Occipital lobe (tissue), 1 donor: ENCODE measurements at regions not wholly inside any gene's neighbourhood (a gene's known extent, or its start where the extent isn't known, plus 50 kb on each side); places are given as distances from the start of the nearest gene placed in this dataset.
"Not testable (repeated sequence)": the region's sequence is repeated elsewhere in the genome, so short reads cannot be mapped to it uniquely, and the experiment has no call there.

Experiments used
- DNase-seq: peaks from one replicate; lab custom pipeline; 2025; lab: John Stamatoyannopoulos, UW

- no peak for DNase-seq
Observed at GRCh38 chr5:108590799-108591198, 156.9 kb upstream of the FER start.

- DNase-seq: no peak
Observed at GRCh38 chr5:108588323-108588722, 159.4 kb upstream of the FER start.

- no peak for DNase-seq
Observed at GRCh38 chr5:108587821-108588220, 159.9 kb upstream of the FER start.

GRCh38 chr5:108581026-108581425 is 166.7 kb upstream of the FER start:
- no peak for DNase-seq

GRCh38 chr5:108579236-108579635 is 168.5 kb upstream of the FER start:
- no peak for DNase-seq

- DNase-seq: no peak
Observed at GRCh38 chr5:108578791-108579190, 168.9 kb upstream of the FER start.

- DNase-seq: no peak
Observed at GRCh38 chr5:108567429-108567828, 180.3 kb upstream of the FER start.

- no peak for DNase-seq
Observed at GRCh38 chr5:108564441-108564840, 182.5 kb upstream of the FBXL17 start.

- no peak for DNase-seq
Observed at GRCh38 chr5:108562205-108562454, 180.2 kb upstream of the FBXL17 start.

- no peak for DNase-seq
Observed at GRCh38 chr5:108561416-108562204, 179.7 kb upstream of the FBXL17 start.

- no peak for DNase-seq
Observed at GRCh38 chr5:108560581-108560980, 178.7 kb upstream of the FBXL17 start.

GRCh38 chr5:108560166-108560565 is 178.3 kb upstream of the FBXL17 start:
- no peak for DNase-seq

GRCh38 chr5:108558840-108559239 is 176.9 kb upstream of the FBXL17 start:
- DNase-seq: not testable (repeated sequence)

- DNase-seq: not testable (repeated sequence)
Observed at GRCh38 chr5:108558142-108558541, 176.2 kb upstream of the FBXL17 start.

- no peak for DNase-seq
Observed at GRCh38 chr5:108557686-108558085, 175.8 kb upstream of the FBXL17 start.

- DNase-seq: no peak
Observed at GRCh38 chr5:108556441-108557145, 174.7 kb upstream of the FBXL17 start.

- no peak for DNase-seq
Observed at GRCh38 chr5:108548684-108549596, 167.0 kb upstream of the FBXL17 start.

GRCh38 chr5:108546939-108547338 is 165.0 kb upstream of the FBXL17 start:
- DNase-seq: no peak

- DNase-seq: no peak
Observed at GRCh38 chr5:108545301-108545700, 163.4 kb upstream of the FBXL17 start.

- no peak for DNase-seq
Observed at GRCh38 chr5:108543486-108543885, 161.6 kb upstream of the FBXL17 start.

- no peak for DNase-seq
Observed at GRCh38 chr5:108541836-108542235, 159.9 kb upstream of the FBXL17 start.

GRCh38 chr5:108536321-108536720 is 154.4 kb upstream of the FBXL17 start:
- DNase-seq: no peak
